HG03280 (cell line): ENCODE measurements at regions not wholly inside any gene's neighbourhood (a gene's known extent, or its start where the extent isn't known, plus 50 kb on each side); places are given as distances from the start of the nearest gene placed in this dataset.
"Not testable (repeated sequence)": the region's sequence is repeated elsewhere in the genome, so short reads cannot be mapped to it uniquely, and the experiment has no call there.

Experiments
- ATAC-seq: cut with Tn5 transposase; IDR thresholded peaks from one replicate; pipeline ENCODE4 v1.9.1; 2021; ENCODE audit warnings: mild to moderate bottlenecking, moderate library complexity; ENCODE audit not compliant: unreplicated experiment

- not testable (repeated sequence) for ATAC-seq
Observed at GRCh38 chr14:106480287-106480686, 953.9 kb downstream of the TMEM121 start.

GRCh38 chr14:106482213-106482612 lies 955.8 kb downstream of the TMEM121 start:
- ATAC-seq, result not testable (repeated sequence)

GRCh38 chr14:106487600-106487999 lies 961.2 kb downstream of the TMEM121 start:
- no peak for ATAC-seq

- ATAC-seq, result no peak
Observed at GRCh38 chr14:106488291-106488690, 961.9 kb downstream of the TMEM121 start.

GRCh38 chr14:106489112-106489881 lies 962.9 kb downstream of the TMEM121 start:
- ATAC-seq, result no peak

- no peak for ATAC-seq
Observed at GRCh38 chr14:106490442-106490841, 964.1 kb downstream of the TMEM121 start.

- no peak for ATAC-seq
Observed at GRCh38 chr14:106491851-106492250, 965.5 kb downstream of the TMEM121 start.

GRCh38 chr14:106493962-106494823 lies 967.8 kb downstream of the TMEM121 start:
- ATAC-seq, result no peak

GRCh38 chr14:106500571-106500970 lies 974.2 kb downstream of the TMEM121 start:
- ATAC-seq, result no peak

GRCh38 chr14:106501898-106502297 lies 975.5 kb downstream of the TMEM121 start:
- ATAC-seq, result no peak

- ATAC-seq, result no peak
Observed at GRCh38 chr14:106505366-106505765, 979.0 kb downstream of the TMEM121 start.

GRCh38 chr14:106506881-106507305 lies 980.5 kb downstream of the TMEM121 start:
- ATAC-seq, result no peak

- no peak for ATAC-seq
Observed at GRCh38 chr14:106507354-106507753, 981.0 kb downstream of the TMEM121 start.

- ATAC-seq, result no peak
Observed at GRCh38 chr14:106508216-106508615, 981.8 kb downstream of the TMEM121 start.

- ATAC-seq, result no peak
Observed at GRCh38 chr14:106509176-106509575, 982.8 kb downstream of the TMEM121 start.

- no peak for ATAC-seq
Observed at GRCh38 chr14:106509807-106510206, 983.4 kb downstream of the TMEM121 start.

GRCh38 chr14:106511006-106511799 lies 984.8 kb downstream of the TMEM121 start:
- ATAC-seq, result no peak

- no peak for ATAC-seq
Observed at GRCh38 chr14:106511800-106512198, 985.4 kb downstream of the TMEM121 start.

GRCh38 chr14:106513302-106513701 lies 986.9 kb downstream of the TMEM121 start:
- no peak for ATAC-seq

GRCh38 chr14:106518054-106518943 lies 991.9 kb downstream of the TMEM121 start:
- no peak for ATAC-seq
